GM18909 (cell line): ENCODE measurements at regions not wholly inside any gene's neighbourhood (a gene's known extent, or its start where the extent isn't known, plus 50 kb on each side); places are given as distances from the start of the nearest gene placed in this dataset.

Source experiments
- ATAC-seq: cut with Tn5 transposase; IDR thresholded peaks from one replicate; pipeline ENCODE4 v1.9.1; 2021; ENCODE audit warnings: mild to moderate bottlenecking; ENCODE audit not compliant: unreplicated experiment, poor library complexity

- no peak for ATAC-seq
Measured at GRCh38 chr12:105995961-105996431, 142.8 kb downstream of the NUAK1 start.

- ATAC-seq, result no peak
Measured at GRCh38 chr12:105998561-105998960, 140.2 kb downstream of the NUAK1 start.

GRCh38 chr12:106000382-106001104, 138.2 kb downstream of the NUAK1 start:
- no peak for ATAC-seq

GRCh38 chr12:106001105-106001836, 137.5 kb downstream of the NUAK1 start:
- ATAC-seq, result no peak

- no peak for ATAC-seq
Measured at GRCh38 chr12:106001837-106002218, 136.9 kb downstream of the NUAK1 start.

GRCh38 chr12:106003297-106003696, 135.5 kb downstream of the NUAK1 start:
- ATAC-seq, result no peak

GRCh38 chr12:106004289-106004688, 134.5 kb downstream of the NUAK1 start:
- no peak for ATAC-seq

GRCh38 chr12:106006382-106006781, 132.4 kb downstream of the NUAK1 start:
- no peak for ATAC-seq

GRCh38 chr12:106006940-106007339, 131.8 kb downstream of the NUAK1 start:
- no peak for ATAC-seq

GRCh38 chr12:106010741-106011140, 128.0 kb downstream of the NUAK1 start:
- no peak for ATAC-seq
